GM12892 (cell line): ENCODE measurements at regions not wholly inside any gene's neighbourhood (a gene's known extent, or its start where the extent isn't known, plus 50 kb on each side); places are given as distances from the start of the nearest gene placed in this dataset.
"Not testable (repeated sequence)": the region's sequence is repeated elsewhere in the genome, so short reads cannot be mapped to it uniquely, and the experiment has no call there.

Experiments used
- POLR2A ChIP-seq: IDR thresholded peaks from 2 replicates; pipeline ENCODE4 v1.6.1; 2011; ENCODE audit warnings: low read depth, low read length, control low read depth
- POLR2AphosphoS5 ChIP-seq: IDR thresholded peaks from 2 replicates; pipeline ENCODE4 v1.6.1; 2011; ENCODE audit warnings: low read depth, low read length, control low read depth
- TAF1 ChIP-seq: IDR thresholded peaks from 2 replicates; pipeline ENCODE4 v1.6.1; 2011; ENCODE audit warnings: low read depth, mild to moderate bottlenecking, control low read depth, low read length, borderline replicate concordance

- not testable (repeated sequence) for TF ChIP-seq POLR2A, POLR2AphosphoS5, TAF1
Observed at GRCh38 chr6:113070681-113071080, 723.6 kb downstream of the RFPL4B start.
